GM23338 (cell line): ENCODE measurements at regions not wholly inside any gene's neighbourhood (a gene's known extent, or its start where the extent isn't known, plus 50 kb on each side); places are given as distances from the start of the nearest gene placed in this dataset.

Experiments used
- ATAC-seq: fragments of 200-7000 bp; cut with Tn5 transposase; 3 replicates; pipeline ENCODE4 v1.9.1; 2020
- DNase-seq: peaks from one replicate; pipeline ENCODE4 v3.0.0-alpha.2; 2015; ENCODE audit warnings: low spot score
- H2AFZ ChIP-seq: fragments of 200-600 bp; sonication (generic); 2 replicates; pipeline ENCODE4 v1.8.0; 2016; ENCODE audit warnings: antibody characterized with exemption, mild to moderate bottlenecking, moderate library complexity
- H3F3A ChIP-seq: fragments of 200-600 bp; sonication (generic); replicated peaks from 2 replicates; pipeline ENCODE4 v1.8.0; 2017; ENCODE audit warnings: antibody characterized with exemption, mixed run types, low read depth
- H3K27ac ChIP-seq: fragments of 200-600 bp; sonication (generic); 2 replicates; pipeline ENCODE4 v1.6.1; 2016; ENCODE audit warnings: low read depth
- H3K27me3 ChIP-seq: fragments of 200-600 bp; sonication (generic); 2 replicates; pipeline ENCODE4 v1.8.0; 2016; ENCODE audit warnings: mild to moderate bottlenecking, mixed run types, moderate library complexity; ENCODE audit not compliant: insufficient read depth
- H3K36me3 ChIP-seq: fragments of 200-600 bp; sonication (generic); 2 replicates; pipeline ENCODE4 v1.8.0; 2016; ENCODE audit warnings: mild to moderate bottlenecking; ENCODE audit not compliant: insufficient read depth
- H3K4me1 ChIP-seq: fragments of 200-600 bp; sonication (generic); 2 replicates; pipeline ENCODE4 v1.8.0; 2016; ENCODE audit warnings: mild to moderate bottlenecking, moderate library complexity; ENCODE audit not compliant: insufficient read depth
- H3K4me2 ChIP-seq: fragments of 200-600 bp; sonication (generic); 2 replicates; pipeline ENCODE4 v1.7.1; 2017; ENCODE audit warnings: mixed run types
- H3K4me3 ChIP-seq: fragments of 200-600 bp; sonication (generic); 2 replicates; pipeline ENCODE4 v1.6.1; 2016; ENCODE audit warnings: mixed run types
- H3K79me2 ChIP-seq: fragments of 200-600 bp; sonication (generic); replicated peaks from 2 replicates; pipeline ENCODE4 v1.8.0; 2017; ENCODE audit warnings: mild to moderate bottlenecking; ENCODE audit not compliant: insufficient read depth
- H3K9me2 ChIP-seq: fragments of 200-600 bp; sonication (generic); 2 replicates; pipeline ENCODE4 v1.8.0; 2017; ENCODE audit not compliant: insufficient read depth
- H4K20me1 ChIP-seq: fragments of 200-600 bp; sonication (generic); replicated peaks from 2 replicates; pipeline ENCODE4 v1.8.0; 2017; ENCODE audit warnings: mild to moderate bottlenecking; ENCODE audit not compliant: insufficient read depth
- H3K27ac Mint-ChIP-seq: 2 replicates; pipeline ENCODE4 v1.8.0; 2020; ENCODE audit warnings: inconsistent platforms, mild to moderate bottlenecking, moderate library complexity, mixed read lengths
- H3K27me3 Mint-ChIP-seq: 3 replicates; pipeline ENCODE4 v1.8.0; 2022; ENCODE audit warnings: low read depth, mild to moderate bottlenecking, moderate library complexity, mixed read lengths, inconsistent platforms; ENCODE audit not compliant: insufficient read depth, poor library complexity
- H3K36me3 Mint-ChIP-seq: 3 replicates; pipeline ENCODE4 v1.8.0; 2021; ENCODE audit warnings: low read depth, mild to moderate bottlenecking, inconsistent platforms, moderate library complexity, mixed read lengths
- H3K4me1 Mint-ChIP-seq: 3 replicates; pipeline ENCODE4 v1.8.0; 2020; ENCODE audit warnings: mild to moderate bottlenecking, inconsistent platforms, mixed read lengths
- H3K4me3 Mint-ChIP-seq: 3 replicates; pipeline ENCODE4 v1.8.0; 2021; ENCODE audit warnings: moderate library complexity, mild to moderate bottlenecking, inconsistent platforms, mixed read lengths
- H3K9me3 Mint-ChIP-seq: 3 replicates; pipeline ENCODE4 v1.8.0; 2020; ENCODE audit warnings: moderate library complexity, mild to moderate bottlenecking, inconsistent platforms, mixed read lengths
- CREB1 ChIP-seq: fragments of 250-450 bp; sonication (Bioruptor Pico); IDR thresholded peaks from 2 replicates; pipeline ENCODE4 v1.5.0; 2020; ENCODE audit warnings: low read depth, mild to moderate bottlenecking, moderate library complexity
- ETS1 ChIP-seq: IDR thresholded peaks from 2 replicates; pipeline ENCODE4 v1.6.1; 2016; ENCODE audit warnings: antibody characterized with exemption
- EZH2 ChIP-seq: fragments of 200-600 bp; sonication (generic); IDR thresholded peaks from one replicate; pipeline ENCODE4 v1.8.0; 2017; ENCODE audit warnings: antibody characterized with exemption, mild to moderate bottlenecking, low read depth; ENCODE audit not compliant: unreplicated experiment
- EZH2phosphoT487 ChIP-seq: fragments of 200-600 bp; sonication (generic); IDR thresholded peaks from one replicate; pipeline ENCODE4 v1.8.1; 2018; ENCODE audit warnings: antibody characterized with exemption; ENCODE audit not compliant: unreplicated experiment
- JUNB ChIP-seq: IDR thresholded peaks from one replicate; pipeline ENCODE4 v1.6.1; 2016; ENCODE audit warnings: antibody characterized with exemption; ENCODE audit not compliant: unreplicated experiment
- NANOG ChIP-seq: IDR thresholded peaks from 2 replicates; pipeline ENCODE4 v1.6.1; 2016; ENCODE audit warnings: antibody characterized with exemption, borderline replicate concordance
- POLR2AphosphoS5 ChIP-seq: IDR thresholded peaks from 2 replicates; pipeline ENCODE4 v1.6.1; 2016; ENCODE audit warnings: antibody characterized with exemption, low read depth
- STAT1 ChIP-seq: IDR thresholded peaks from one replicate; pipeline ENCODE4 v1.6.1; 2016; ENCODE audit warnings: antibody characterized with exemption; ENCODE audit not compliant: unreplicated experiment
- ZNF331 ChIP-seq: fragments of 250-450 bp; sonication (Bioruptor Pico); IDR thresholded peaks from 2 replicates; pipeline ENCODE4 v1.5.0; 2020; ENCODE audit warnings: low read depth, mild to moderate bottlenecking, moderate library complexity
- ZNF462 ChIP-seq: fragments of 250-450 bp; sonication (Bioruptor Pico); IDR thresholded peaks from 2 replicates; pipeline ENCODE4 v1.5.0; 2020; ENCODE audit warnings: mild to moderate bottlenecking, moderate library complexity

DNA sequence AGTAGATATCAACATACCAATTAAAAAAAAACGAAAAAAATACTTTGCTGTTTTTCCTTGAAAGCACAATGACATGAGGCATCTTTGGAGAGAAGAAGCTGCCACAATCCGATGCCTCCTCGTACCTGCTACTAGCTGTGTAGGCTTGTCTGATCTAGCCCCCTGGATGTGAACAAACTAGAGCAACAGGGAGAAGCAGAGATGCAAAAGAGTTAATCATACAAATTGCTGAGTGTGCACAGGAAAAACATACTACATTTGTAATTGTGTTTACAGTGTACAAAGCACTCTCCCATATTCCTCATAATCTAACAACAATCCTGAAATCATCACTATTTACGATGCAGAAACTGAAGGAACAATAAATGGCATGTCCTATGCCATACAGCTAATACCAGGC lies 227.0 kb upstream of the CTNNB1 start:
- Histone ChIP-seq H2AFZ (no peak overlapping the region), H4K20me1 (no peaks in the 10 kb centered on the region), H3K36me3 (no peaks in the 10 kb centered on the region), H3K4me2 (no peak overlapping the region), H3K27me3 (no peaks in the 10 kb centered on the region), H3K4me3 (no peak overlapping the region), H3K9me2 (0 out of 2 replicates have a peak, but pooled peaks cover 3% of the 10 kb centered on the region), H3K27ac (no peak overlapping the region), H3K4me1 (no peaks in the 10 kb centered on the region), H3F3A (no peaks in the 10 kb centered on the region), H3K79me2 (no peaks in the 10 kb centered on the region)
- H3K27ac Mint-ChIP-seq = no peak overlapping the region
- H3K36me3 Mint-ChIP-seq = no peaks in the 10 kb centered on the region
- DNase-seq = no peak
- H3K9me3 Mint-ChIP-seq = no peaks in the 10 kb centered on the region
- peaks cover 7% of the 10 kb centered on the region for H3K4me1 Mint-ChIP-seq
- H3K4me3 Mint-ChIP-seq = no peak overlapping the region
- no peak for ATAC-seq
- no peaks in the 10 kb centered on the region for H3K27me3 Mint-ChIP-seq
- TF ChIP-seq CREB1 = no peak

- Histone ChIP-seq H4K20me1 (no peaks in the 10 kb centered on the region), H3K9me2 (0 out of 2 replicates have a peak, but pooled peaks cover 3% of the 10 kb centered on the region), H2AFZ (no peak overlapping the region), H3K4me2 (no peak overlapping the region), H3K4me1 (no peaks in the 10 kb centered on the region), H3K36me3 (no peaks in the 10 kb centered on the region), H3K27ac (no peak overlapping the region), H3K79me2 (no peaks in the 10 kb centered on the region), H3F3A (no peaks in the 10 kb centered on the region), H3K4me3 (no peak overlapping the region), H3K27me3 (no peaks in the 10 kb centered on the region)
- no peaks in the 10 kb centered on the region for H3K9me3 Mint-ChIP-seq
- H3K4me1 Mint-ChIP-seq = peaks cover 7% of the 10 kb centered on the region
- no peak overlapping the region for H3K4me3 Mint-ChIP-seq
- H3K36me3 Mint-ChIP-seq = no peaks in the 10 kb centered on the region
- ATAC-seq = no peak
- H3K27me3 Mint-ChIP-seq = no peaks in the 10 kb centered on the region
- TF ChIP-seq JUNB = no peak
- no peak for TF ChIP-seq EZH2phosphoT487
- no peak for TF ChIP-seq POLR2AphosphoS5
- TF ChIP-seq STAT1 = no peak
- H3K27ac Mint-ChIP-seq = no peak overlapping the region
- DNase-seq = no peak
These were observed 226.2 kb upstream of the CTNNB1 start for GRCh38 chr3:40973141-40973540.

DNA sequence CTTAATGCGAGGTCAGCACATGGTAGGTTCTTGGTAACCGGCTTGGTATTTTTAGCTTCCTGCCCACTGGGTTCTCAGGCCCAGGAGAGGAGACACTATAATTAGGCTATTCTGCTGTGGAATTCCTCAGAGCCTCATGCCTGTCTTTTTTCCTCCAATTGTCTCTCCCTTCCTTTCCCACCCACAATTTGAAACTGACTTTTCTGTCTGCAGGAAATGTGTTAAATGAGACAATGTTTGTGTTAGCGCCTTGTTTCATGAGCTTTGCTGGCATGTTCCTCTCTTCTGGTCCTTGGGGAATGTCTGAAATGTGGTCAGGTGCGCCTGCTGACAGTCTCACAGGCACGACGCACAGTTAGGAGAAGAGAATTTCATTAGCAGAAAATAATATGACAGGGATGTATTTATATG lies 223.6 kb upstream of the CTNNB1 start:
- Histone ChIP-seq H3K27me3 (no peaks in the 10 kb centered on the region), H3K4me2 (no peak overlapping the region), H3K4me3 (no peak overlapping the region), H3K27ac (no peak overlapping the region), H2AFZ (no peak overlapping the region), H4K20me1 (no peaks in the 10 kb centered on the region), H3K79me2 (no peaks in the 10 kb centered on the region), H3F3A (no peaks in the 10 kb centered on the region), H3K9me2 (0 out of 2 replicates have a peak, but pooled peaks cover 3% of the 10 kb centered on the region), H3K36me3 (no peaks in the 10 kb centered on the region), H3K4me1 (no peaks in the 10 kb centered on the region)
- Mint-ChIP-seq H3K4me3 (no peak overlapping the region), H3K4me1 (peaks cover 7% of the 10 kb centered on the region), H3K27ac (no peak overlapping the region), H3K27me3 (no peaks in the 10 kb centered on the region), H3K36me3 (no peaks in the 10 kb centered on the region), H3K9me3 (no peaks in the 10 kb centered on the region)
- ATAC-seq = no peak
- DNase-seq = no peak
- TF ChIP-seq EZH2phosphoT487 (no peak), NANOG (no peak), CREB1 (no peak), STAT1 (no peak), JUNB (no peak), ETS1 (no peak), ZNF462 (CRISPR knock-in tag) (no peak), ZNF331 (CRISPR knock-in tag) (no peak), POLR2AphosphoS5 (no peak), EZH2 (no peak)
